Naive thymus-derived CD4-positive, alpha-beta T cell (primary cell): ENCODE measurements at regions not wholly inside any gene's neighbourhood (a gene's known extent, or its start where the extent isn't known, plus 50 kb on each side); places are given as distances from the start of the nearest gene placed in this dataset.

Experiments
- ATAC-seq: fragments of 150-1000 bp; cut with Tn5 transposase; 2 replicates; pipeline ENCODE4 v1.10.0; 2021; ENCODE audit warnings: mild to moderate bottlenecking, moderate library complexity
- CTCF ChIA-PET: fragments of 350-600 bp; sonication (Branson Sonifier 250); formaldehyde crosslinking; loops from one replicate; lab custom pipeline; 2021; ENCODE audit warnings: antibody characterized with exemption; lab: Charles Lee
- POLR2A ChIA-PET: fragments of 350-600 bp; sonication (Branson Sonifier 250); formaldehyde crosslinking; loops from one replicate; lab custom pipeline; 2021; ENCODE audit warnings: antibody characterized with exemption, inconsistent platforms; lab: Charles Lee
- DNase-seq, 9 donors: peaks; one replicate each; pipeline versions ENCODE4 v3.0.0 to v3.0.0-alpha.2; 2020 to 2022; ENCODE audit warnings: mixed read lengths in 1 of 9
- H3K27ac ChIP-seq: one replicate; pipeline ENCODE4 v1.7.0; 2013; ENCODE audit warnings: mild to moderate bottlenecking, low read depth, low read length, moderate library complexity
- H3K27me3 ChIP-seq, 2 donors: one replicate each; pipeline ENCODE4 v1.7.0; 2013; ENCODE audit warnings: low read length in 2 of 2, mild to moderate bottlenecking in 2 of 2, moderate library complexity in 2 of 2; ENCODE audit not compliant: control insufficient read depth in 2 of 2, insufficient read depth in 2 of 2
- H3K36me3 ChIP-seq, 3 experiments: 1 replicate in 2 of 3; 2 replicates in 1 of 3; pipeline ENCODE4 v1.7.0; 2013; ENCODE audit warnings: low read length in 3 of 3, mild to moderate bottlenecking in 3 of 3, moderate library complexity in 1 of 3; ENCODE audit not compliant: insufficient read depth in 3 of 3, control insufficient read depth in 2 of 3
- H3K4me1 ChIP-seq, 2 donors: one replicate each; pipeline ENCODE4 v1.7.0; 2013; ENCODE audit warnings: low read length in 2 of 2, mild to moderate bottlenecking in 2 of 2, moderate library complexity in 1 of 2; ENCODE audit not compliant: control insufficient read depth in 2 of 2, insufficient read depth in 2 of 2
- H3K4me3 ChIP-seq: 2 replicates; pipeline ENCODE4 v1.7.0; 2013; ENCODE audit warnings: mild to moderate bottlenecking, low read length
- H3K9me3 ChIP-seq, 3 experiments: 1 replicate in 2 of 3; 2 replicates in 1 of 3; pipeline ENCODE4 v1.7.0; 2013; ENCODE audit warnings: low read length in 3 of 3; ENCODE audit not compliant: control insufficient read depth in 2 of 3
- H3K27ac Mint-ChIP-seq, 9 donors: one replicate each; pipeline ENCODE4 v1.8.0; 2020 to 2022; ENCODE audit warnings: mixed read lengths in 9 of 9, mild to moderate bottlenecking in 8 of 9, moderate library complexity in 5 of 9, inconsistent platforms in 2 of 9
- H3K27me3 Mint-ChIP-seq, 5 donors: one replicate each; pipeline ENCODE4 v1.8.0; 2021 to 2022; ENCODE audit warnings: mixed read lengths in 5 of 5, mild to moderate bottlenecking in 1 of 5
- H3K36me3 Mint-ChIP-seq, 5 donors: one replicate each; pipeline ENCODE4 v1.8.0; 2020 to 2022; ENCODE audit warnings: mixed read lengths in 5 of 5, mild to moderate bottlenecking in 3 of 5, inconsistent platforms in 1 of 5
- H3K4me1 Mint-ChIP-seq, 7 donors: one replicate each; pipeline ENCODE4 v1.8.0; 2020 to 2022; ENCODE audit warnings: mixed read lengths in 7 of 7, mild to moderate bottlenecking in 3 of 7, inconsistent platforms in 1 of 7
- H3K4me3 Mint-ChIP-seq, 10 donors: one replicate each; pipeline ENCODE4 v1.8.0; 2020 to 2022; ENCODE audit warnings: mild to moderate bottlenecking in 10 of 10, mixed read lengths in 10 of 10, moderate library complexity in 6 of 10, inconsistent platforms in 2 of 10
- H3K9me3 Mint-ChIP-seq, 11 donors: one replicate each; pipeline ENCODE4 v1.8.0; 2020 to 2022; ENCODE audit warnings: mixed read lengths in 11 of 11, mild to moderate bottlenecking in 4 of 11, inconsistent platforms in 1 of 11, moderate library complexity in 1 of 11
- intact Hi-C, 2 donors: fragments of 100-400 bp; cut with micrococcal nuclease; formaldehyde crosslinking; loops; one replicate each; pipeline ENCODE4 v1.15.1; 2023

GRCh38 chr20:16641511-16642023 lies 68.3 kb upstream of the KIF16B start:
- Histone ChIP-seq H3K27ac (no peak overlapping the region), H3K36me3 (no peaks in the 10 kb centered on the region), H3K9me3 (no peaks in the 10 kb centered on the region), H3K4me1 (no peaks in the 10 kb centered on the region), H3K4me3 (no peak overlapping the region), H3K27me3 (no peaks in the 10 kb centered on the region)
- ChIA-PET CTCF (no interaction called here), POLR2A (no interaction called here)
- no peaks in the 10 kb centered on the region for H3K4me1 Mint-ChIP-seq
- intact Hi-C loops, result no loop called here
- H3K4me3 Mint-ChIP-seq, result no peak overlapping the region
- no peak for ATAC-seq
- no peak for DNase-seq
- H3K27ac Mint-ChIP-seq, result no peak overlapping the region
- peaks cover 0 to 2% (median 0%) of the 10 kb centered on the region in 11 donors for H3K9me3 Mint-ChIP-seq
- no peaks in the 10 kb centered on the region for H3K36me3 Mint-ChIP-seq
- H3K27me3 Mint-ChIP-seq, result peaks cover 0 to 20% (median 16%) of the 10 kb centered on the region in 5 donors

- POLR2A ChIA-PET, result no interaction called here
- H3K4me1 ChIP-seq, result no peaks in the 10 kb centered on the region
- no peaks in the 10 kb centered on the region for H3K36me3 ChIP-seq
- no peak overlapping the region for H3K27ac ChIP-seq
- no peaks in the 10 kb centered on the region for H3K27me3 ChIP-seq
- Mint-ChIP-seq H3K4me3 (no peak overlapping the region), H3K36me3 (no peaks in the 10 kb centered on the region), H3K27ac (no peak overlapping the region), H3K9me3 (no peaks in the 10 kb centered on the region), H3K27me3 (peaks cover 2 to 15% (median 12%) of the 10 kb centered on the region in 5 donors), H3K4me1 (no peaks in the 10 kb centered on the region)
- intact Hi-C loops, result no loop called here
- no peaks in the 10 kb centered on the region for H3K9me3 ChIP-seq
- H3K4me3 ChIP-seq, result no peak overlapping the region
- CTCF ChIA-PET, result interaction anchor here (0.6 kb wide), 2 partner anchors 80 to 1374 kb away, joined by 3 to 4 read pairs; no protein-coding TSS in a partner anchor
- DNase-seq, result no peak
- no peak for ATAC-seq
These were observed 66.0 kb upstream of the KIF16B start for GRCh38 chr20:16639027-16639941.

GRCh38 chr20:16637797-16638196 lies 64.5 kb upstream of the KIF16B start:
- Mint-ChIP-seq H3K9me3 (no peaks in the 10 kb centered on the region), H3K36me3 (no peaks in the 10 kb centered on the region), H3K27me3 (peaks cover 2 to 15% (median 12%) of the 10 kb centered on the region in 5 donors), H3K4me3 (no peak overlapping the region), H3K4me1 (no peaks in the 10 kb centered on the region), H3K27ac (no peak overlapping the region)
- intact Hi-C loops, result no loop called here
- ATAC-seq (no peak), DNase-seq (no peak)
- H3K9me3 ChIP-seq, result no peaks in the 10 kb centered on the region
- H3K4me1 ChIP-seq, result no peaks in the 10 kb centered on the region
- H3K4me3 ChIP-seq, result no peak overlapping the region
- no peaks in the 10 kb centered on the region for H3K27me3 ChIP-seq
- ChIA-PET POLR2A (no interaction called here), CTCF (no interaction called here)
- no peak overlapping the region for H3K27ac ChIP-seq
- no peaks in the 10 kb centered on the region for H3K36me3 ChIP-seq

- ChIA-PET CTCF (no interaction called here), POLR2A (no interaction called here)
- Mint-ChIP-seq H3K36me3 (peaks cover 0 to 3% (median 0%) of the 10 kb centered on the region in 5 donors), H3K27me3 (peaks cover 0 to 7% (median 0%) of the 10 kb centered on the region in 5 donors), H3K4me3 (no peak overlapping the region), H3K27ac (no peak overlapping the region), H3K9me3 (peaks cover 0 to 8% (median 2%) of the 10 kb centered on the region in 11 donors), H3K4me1 (peaks cover 0 to 1% (median 0%) of the 10 kb centered on the region in 7 donors)
- no peak for ATAC-seq
- intact Hi-C loops, result no loop called here
- Histone ChIP-seq H3K9me3 (no peaks in the 10 kb centered on the region), H3K27ac (no peak overlapping the region), H3K4me3 (no peak overlapping the region), H3K4me1 (no peaks in the 10 kb centered on the region), H3K36me3 (no peaks in the 10 kb centered on the region), H3K27me3 (no peaks in the 10 kb centered on the region)
- DNase-seq, result no peak
These were observed 53.6 kb upstream of the KIF16B start for GRCh38 chr20:16626849-16627248.

- ATAC-seq, result no peak
- Mint-ChIP-seq H3K4me1 (peaks cover 0 to 1% (median 0%) of the 10 kb centered on the region in 7 donors), H3K27me3 (peaks cover 0 to 6% (median 0%) of the 10 kb centered on the region in 5 donors), H3K9me3 (peaks cover 0 to 11% (median 4%) of the 10 kb centered on the region in 11 donors), H3K36me3 (peaks cover 0 to 3% (median 0%) of the 10 kb centered on the region in 5 donors), H3K4me3 (no peak overlapping the region), H3K27ac (no peak overlapping the region)
- Histone ChIP-seq H3K4me1 (no peaks in the 10 kb centered on the region), H3K36me3 (no peaks in the 10 kb centered on the region), H3K9me3 (no peaks in the 10 kb centered on the region), H3K4me3 (no peak overlapping the region), H3K27me3 (no peaks in the 10 kb centered on the region), H3K27ac (no peak overlapping the region)
- ChIA-PET POLR2A (no interaction called here), CTCF (no interaction called here)
- intact Hi-C loops, result no loop called here
- DNase-seq, result no peak
These were observed 50.9 kb upstream of the KIF16B start for GRCh38 chr20:16624106-16624505.
